ENCODE measurements at regions not wholly inside any gene's neighbourhood (a gene's known extent, or its start where the extent isn't known, plus 50 kb on each side); places are given as distances from the start of the nearest gene placed in this dataset.

GRCh38 chr13:109870696-109871370 is 84.5 kb upstream of the IRS2 start:
- TF ChIP-seq JUND (IDR thresholded peaks at IDR 0.05) (no peak), NR2F2 (IDR thresholded peaks at IDR 0.05) (no peak), FOXA2 (IDR thresholded peaks at IDR 0.05) (no peak), CTCF (IDR thresholded peaks at IDR 0.05; ENCODE audit: low read depth, low read length, missing input control) (no peak), FOXA1 (IDR thresholded peaks at IDR 0.05) (no peak), ATF3 (IDR thresholded peaks at IDR 0.05) (no peak), EGR1 (IDR thresholded peaks at IDR 0.05; ENCODE audit: low read depth in 2 of 2) (no peak), RAD21 (IDR thresholded peaks at IDR 0.05) (no peak), SP1 (IDR thresholded peaks at IDR 0.05) (no peak), HNF4A (conservative IDR thresholded peaks at IDR 0.05) (no peak), ZBTB33 (IDR thresholded peaks at IDR 0.05) (no peak), MAX (IDR thresholded peaks at IDR 0.05) (no peak), REST (IDR thresholded peaks at IDR 0.05) (no peak), RXRA (IDR thresholded peaks at IDR 0.05) (no peak), GABPA (IDR thresholded peaks at IDR 0.05 in 1 of 2, conservative IDR thresholded peaks at IDR 0.05 in 1 of 2) (no peak), TAF1 (conservative IDR thresholded peaks at IDR 0.05) (no peak)

More at GRCh38 chr13:109870696-109871370, 84.5 kb upstream of the IRS2 start:
- no peak for DNase-seq (ENCODE audit: low spot score)
- no peak overlapping the region for H3K4me3 ChIP-seq (ENCODE audit: low read depth in 1 of 3, low read length in 3 of 3)
- no peak overlapping the region for H3K9ac ChIP-seq (ENCODE audit: low read depth in 1 of 2, low read length in 2 of 2)
- WGBS, result 87% methylated on average over 9 of the region's 9 CpGs
- peaks cover 0 to 20% (median 12%) of the 10 kb centered on the region in 4 donors for H3K4me1 ChIP-seq (ENCODE audit: control insufficient read depth in 4 of 4, insufficient read depth in 4 of 4, low read length in 3 of 4)
- no peak overlapping the region for H3K27ac ChIP-seq (ENCODE audit: low read depth in 1 of 2, low read length in 2 of 2)
- no peaks in the 10 kb centered on the region for H3K27me3 ChIP-seq (ENCODE audit: control insufficient read depth in 4 of 4, insufficient read depth in 4 of 4, low read length in 3 of 4)
- H3K9me3 ChIP-seq (ENCODE audit: control insufficient read depth in 4 of 4, low read length in 3 of 4), result no peaks in the 10 kb centered on the region
- H3K36me3 ChIP-seq (ENCODE audit: control insufficient read depth in 4 of 4, insufficient read depth in 3 of 4, low read depth in 1 of 4, low read length in 3 of 4), result no peaks in the 10 kb centered on the region
